ENCODE measurements at regions not wholly inside any gene's neighbourhood (a gene's known extent, or its start where the extent isn't known, plus 50 kb on each side); places are given as distances from the start of the nearest gene placed in this dataset.
"Not testable (repeated sequence)": the region's sequence is repeated elsewhere in the genome, so short reads cannot be mapped to it uniquely, and the experiment has no call there.

- TF ChIP-seq, protein P1, sequence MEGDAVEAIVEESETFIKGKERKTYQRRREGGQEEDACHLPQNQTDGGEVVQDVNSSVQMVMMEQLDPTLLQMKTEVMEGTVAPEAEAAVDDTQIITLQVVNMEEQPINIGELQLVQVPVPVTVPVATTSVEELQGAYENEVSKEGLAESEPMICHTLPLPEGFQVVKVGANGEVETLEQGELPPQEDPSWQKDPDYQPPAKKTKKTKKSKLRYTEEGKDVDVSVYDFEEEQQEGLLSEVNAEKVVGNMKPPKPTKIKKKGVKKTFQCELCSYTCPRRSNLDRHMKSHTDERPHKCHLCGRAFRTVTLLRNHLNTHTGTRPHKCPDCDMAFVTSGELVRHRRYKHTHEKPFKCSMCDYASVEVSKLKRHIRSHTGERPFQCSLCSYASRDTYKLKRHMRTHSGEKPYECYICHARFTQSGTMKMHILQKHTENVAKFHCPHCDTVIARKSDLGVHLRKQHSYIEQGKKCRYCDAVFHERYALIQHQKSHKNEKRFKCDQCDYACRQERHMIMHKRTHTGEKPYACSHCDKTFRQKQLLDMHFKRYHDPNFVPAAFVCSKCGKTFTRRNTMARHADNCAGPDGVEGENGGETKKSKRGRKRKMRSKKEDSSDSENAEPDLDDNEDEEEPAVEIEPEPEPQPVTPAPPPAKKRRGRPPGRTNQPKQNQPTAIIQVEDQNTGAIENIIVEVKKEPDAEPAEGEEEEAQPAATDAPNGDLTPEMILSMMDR (IDR thresholded peaks at IDR 0.05; ENCODE audit: insufficient read depth, low read length, severe bottlenecking): no peak
- Histone ChIP-seq H3K4me3 (ENCODE audit: low read depth, low read length) (no peak overlapping the region), H3K27me3 (ENCODE audit: control insufficient read depth, insufficient read depth, low read length) (no peaks in the 10 kb centered on the region), H3K36me3 (ENCODE audit: control insufficient read depth, insufficient read depth, low read length) (no peaks in the 10 kb centered on the region)
- DNase-seq (ENCODE audit: low read depth): no peak
- FAIRE-seq: no peak
These were observed 134.3 kb downstream of the TFCP2L1 start for GRCh38 chr2:121150713-121151112.

DNA sequence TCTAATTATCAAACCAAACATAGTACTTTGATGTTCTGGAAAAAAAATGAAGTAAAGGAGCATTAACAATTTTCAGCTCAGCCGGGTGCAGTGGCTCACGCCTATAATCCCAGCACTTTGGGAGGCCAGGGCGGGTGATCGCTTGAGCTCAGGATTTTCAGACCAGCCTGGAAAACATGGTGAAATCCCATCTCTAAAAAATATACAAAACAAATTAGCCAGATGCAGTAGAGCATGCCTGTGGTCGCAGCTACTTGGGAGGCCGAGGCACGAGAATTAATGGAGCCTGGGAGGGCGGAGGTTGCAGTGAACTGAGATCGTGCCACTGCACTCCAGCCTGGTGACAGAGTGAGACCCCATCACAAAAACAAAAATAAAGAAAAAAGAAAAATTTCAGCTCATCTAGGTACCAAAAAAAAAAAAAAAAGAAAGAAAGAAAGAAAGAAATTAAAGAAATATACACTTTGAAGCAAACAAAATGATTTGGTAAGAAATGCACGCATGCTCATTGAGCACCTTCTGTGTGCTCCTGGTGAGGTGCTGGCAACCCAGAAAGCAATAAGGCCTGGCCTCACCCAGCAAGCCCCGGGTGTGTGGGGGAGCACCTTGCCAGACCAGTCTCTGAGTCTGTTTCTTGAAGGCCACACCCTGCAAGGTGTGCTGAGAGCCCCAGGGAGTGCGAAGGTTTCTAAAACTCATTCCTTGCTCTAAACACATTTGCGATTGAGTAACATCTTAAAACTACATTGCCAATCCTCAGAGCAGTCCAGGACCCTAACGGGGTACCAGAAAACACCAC lies 133.5 kb downstream of the TFCP2L1 start:
- H3K4me3 ChIP-seq (ENCODE audit: low read depth, low read length): no peak overlapping the region
- TF ChIP-seq, protein P1 (IDR thresholded peaks at IDR 0.05; ENCODE audit: insufficient read depth, low read length, severe bottlenecking): no peak
- DNase-seq (ENCODE audit: low read depth) (peak; percentile 83), FAIRE-seq (peak; percentile 85)
- no peaks in the 10 kb centered on the region for H3K27me3 ChIP-seq (ENCODE audit: control insufficient read depth, insufficient read depth, low read length)
- H3K36me3 ChIP-seq (ENCODE audit: control insufficient read depth, insufficient read depth, low read length): no peaks in the 10 kb centered on the region

DNA sequence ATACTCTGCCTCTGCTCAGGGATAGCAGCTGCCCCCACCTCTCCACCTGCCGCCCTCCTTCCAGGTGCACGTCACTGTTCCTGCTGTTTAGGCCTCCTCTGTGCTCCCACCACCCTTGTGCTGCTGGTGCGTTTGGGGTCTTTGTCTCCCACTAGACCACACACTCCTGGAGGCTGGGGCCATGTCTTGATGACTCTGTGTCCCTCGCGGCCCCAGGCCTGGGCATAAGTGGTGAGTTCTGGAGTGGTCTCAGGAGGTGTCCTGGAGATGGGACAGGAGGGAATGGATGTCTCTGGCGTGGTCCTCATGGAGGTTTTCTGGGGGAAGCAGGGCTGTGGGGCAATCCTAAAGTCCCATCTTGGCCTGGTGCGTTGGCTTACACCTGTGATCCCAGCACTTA lies 132.1 kb downstream of the TFCP2L1 start:
- TF ChIP-seq, protein P1 (IDR thresholded peaks at IDR 0.05; ENCODE audit: insufficient read depth, low read length, severe bottlenecking): no peak
- FAIRE-seq (no peak), DNase-seq (ENCODE audit: low read depth) (no peak)
- Histone ChIP-seq H3K36me3 (ENCODE audit: control insufficient read depth, insufficient read depth, low read length) (no peaks in the 10 kb centered on the region), H3K4me3 (ENCODE audit: low read depth, low read length) (no peak overlapping the region), H3K27me3 (ENCODE audit: control insufficient read depth, insufficient read depth, low read length) (no peaks in the 10 kb centered on the region)

DNA sequence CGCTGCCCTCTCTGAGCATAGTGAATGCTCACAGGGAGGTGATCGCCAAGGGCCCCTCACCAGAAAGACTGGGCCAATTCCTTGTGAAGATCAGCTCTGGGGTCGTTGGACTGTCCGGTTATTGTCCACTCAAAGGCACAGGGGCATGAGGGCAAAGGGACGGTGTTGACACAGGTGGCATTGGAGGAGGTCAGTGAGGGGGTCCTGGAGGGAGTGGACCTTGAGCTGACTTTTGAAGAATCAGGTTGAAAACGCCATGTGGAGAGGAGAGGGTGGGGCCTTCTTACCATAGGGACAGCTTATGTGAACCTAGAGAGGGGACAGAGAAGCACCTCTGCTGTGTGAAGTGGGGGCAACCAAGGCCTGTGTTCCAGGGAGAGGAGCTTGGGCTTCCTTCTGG lies 131.5 kb downstream of the TFCP2L1 start:
- Histone ChIP-seq H3K36me3 (ENCODE audit: control insufficient read depth, insufficient read depth, low read length) (no peaks in the 10 kb centered on the region), H3K4me3 (ENCODE audit: low read depth, low read length) (no peak overlapping the region), H3K27me3 (ENCODE audit: control insufficient read depth, insufficient read depth, low read length) (no peaks in the 10 kb centered on the region)
- FAIRE-seq: no peak
- TF ChIP-seq, protein P1 (IDR thresholded peaks at IDR 0.05; ENCODE audit: insufficient read depth, low read length, severe bottlenecking): no peak
- no peak for DNase-seq (ENCODE audit: low read depth)

DNA sequence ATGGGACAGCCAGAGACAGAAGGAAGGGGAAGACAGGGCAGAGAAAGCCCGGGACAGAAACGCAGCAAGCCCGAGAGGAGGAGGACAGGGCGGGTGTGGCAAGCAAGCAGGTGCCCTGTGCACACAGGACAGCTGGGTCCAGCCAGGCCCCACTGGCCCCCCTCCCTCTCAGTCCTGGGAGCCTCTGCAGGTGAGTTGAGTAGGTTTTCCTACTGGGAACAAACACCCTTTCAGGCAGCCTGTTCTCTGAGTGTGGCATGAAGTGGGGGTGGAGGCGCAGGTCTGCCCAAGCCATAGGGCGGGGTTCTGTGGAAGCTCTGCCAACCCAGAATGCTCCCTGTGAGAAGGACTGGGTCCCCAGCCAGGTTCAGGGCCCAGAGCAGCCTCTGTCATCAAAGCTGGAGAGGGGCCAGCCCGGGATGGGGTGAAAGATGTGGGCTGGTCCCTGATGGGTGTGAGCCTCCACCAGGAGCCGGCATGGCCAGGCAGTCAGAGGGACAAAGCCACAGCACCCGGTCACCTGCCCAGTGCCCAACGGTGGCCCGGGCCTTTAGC lies 129.4 kb downstream of the TFCP2L1 start:
- no peak for DNase-seq (ENCODE audit: low read depth)
- H3K4me3 ChIP-seq (ENCODE audit: low read depth, low read length): no peak overlapping the region
- FAIRE-seq: no peak
- H3K27me3 ChIP-seq (ENCODE audit: control insufficient read depth, insufficient read depth, low read length): no peaks in the 10 kb centered on the region
- H3K36me3 ChIP-seq (ENCODE audit: control insufficient read depth, insufficient read depth, low read length): no peaks in the 10 kb centered on the region
- TF ChIP-seq, protein P1 (IDR thresholded peaks at IDR 0.05; ENCODE audit: insufficient read depth, low read length, severe bottlenecking): no peak

GRCh38 chr2:121157481-121157880 lies 127.5 kb downstream of the TFCP2L1 start:
- H3K27me3 ChIP-seq (ENCODE audit: control insufficient read depth, insufficient read depth, low read length); DNase-seq (ENCODE audit: low read depth); FAIRE-seq; H3K4me3 ChIP-seq (ENCODE audit: low read depth, low read length); H3K36me3 ChIP-seq (ENCODE audit: control insufficient read depth, insufficient read depth, low read length): not testable (repeated sequence)
